Hepatocyte (in vitro differentiated cells): ENCODE measurements at regions not wholly inside any gene's neighbourhood (a gene's known extent, or its start where the extent isn't known, plus 50 kb on each side); places are given as distances from the start of the nearest gene placed in this dataset.

ENCODE experiments used
- DNase-seq: peaks from one replicate; pipeline ENCODE4 v3.0.0-alpha.2; 2016; ENCODE audit warnings: low spot score
- H2AFZ ChIP-seq: fragments of 200-600 bp; sonication (generic); 2 replicates; pipeline ENCODE4 v1.6.0; 2016; ENCODE audit warnings: antibody characterized with exemption, mild to moderate bottlenecking
- H3K27ac ChIP-seq: fragments of 200-600 bp; sonication (generic); 2 replicates; pipeline ENCODE4 v1.5.1; 2016; ENCODE audit warnings: mild to moderate bottlenecking
- H3K27me3 ChIP-seq: fragments of 200-600 bp; sonication (generic); 2 replicates; pipeline ENCODE4 v1.6.1; 2016
- H3K36me3 ChIP-seq: fragments of 200-600 bp; sonication (generic); replicated peaks from 2 replicates; pipeline ENCODE4 v1.5.1; 2016; ENCODE audit warnings: low read depth; ENCODE audit not compliant: insufficient read depth
- H3K4me1 ChIP-seq: fragments of 200-600 bp; sonication (generic); 2 replicates; pipeline ENCODE4 v1.5.1; 2016; ENCODE audit warnings: mild to moderate bottlenecking, moderate library complexity; ENCODE audit not compliant: insufficient read depth
- H3K4me2 ChIP-seq: fragments of 200-600 bp; sonication (generic); 2 replicates; pipeline ENCODE4 v1.6.0; 2016
- H3K4me3 ChIP-seq: fragments of 200-600 bp; sonication (generic); 2 replicates; pipeline ENCODE4 v1.5.1; 2016; ENCODE audit warnings: mild to moderate bottlenecking
- H3K79me2 ChIP-seq: fragments of 200-600 bp; sonication (generic); 2 replicates; pipeline ENCODE4 v1.6.0; 2017; ENCODE audit warnings: mild to moderate bottlenecking
- H3K9me2 ChIP-seq: fragments of 200-600 bp; sonication (generic); replicated peaks from 2 replicates; pipeline ENCODE4 v1.6.0; 2017; ENCODE audit warnings: mild to moderate bottlenecking; ENCODE audit not compliant: insufficient read depth
- H3K9me3 ChIP-seq: fragments of 200-600 bp; sonication (generic); 2 replicates; pipeline ENCODE4 v1.5.1; 2016; ENCODE audit warnings: low read depth, mild to moderate bottlenecking
- H4K20me1 ChIP-seq: fragments of 200-600 bp; sonication (generic); 2 replicates; pipeline ENCODE4 v1.6.0; 2016; ENCODE audit warnings: mild to moderate bottlenecking; ENCODE audit not compliant: insufficient read depth, poor library complexity, severe bottlenecking
- CTCF ChIP-seq: fragments of 200-600 bp; sonication (generic); IDR thresholded peaks from 2 replicates; pipeline ENCODE4 v1.5.1; 2016; ENCODE audit warnings: antibody characterized with exemption, mild to moderate bottlenecking; ENCODE audit not compliant: poor library complexity
- EZH2 ChIP-seq: fragments of 200-600 bp; sonication (generic); IDR thresholded peaks from 2 replicates; pipeline ENCODE4 v1.6.1; 2016; ENCODE audit warnings: antibody characterized with exemption, mild to moderate bottlenecking, borderline replicate concordance
- EZH2phosphoT487 ChIP-seq: fragments of 200-600 bp; sonication (generic); IDR thresholded peaks from one replicate; pipeline ENCODE4 v1.6.1; 2018; ENCODE audit warnings: antibody characterized with exemption, mild to moderate bottlenecking, low read depth, moderate library complexity; ENCODE audit not compliant: unreplicated experiment, severe bottlenecking
- WGBS: methylation state at CpG from one replicate; pipeline ENCODE4 v1.1.6; 2016; ENCODE audit warnings: low lambda C conversion rate; ENCODE audit errors: missing lambda C conversion rate; 5-methylcytosine and 5-hydroxymethylcytosine counted together

- Histone ChIP-seq H3K79me2 (no peaks in the 10 kb centered on the region), H4K20me1 (no peaks in the 10 kb centered on the region), H3K4me3 (no peak overlapping the region), H3K27me3 (no peaks in the 10 kb centered on the region), H3K27ac (no peak overlapping the region), H3K9me3 (no peaks in the 10 kb centered on the region), H3K4me1 (peaks cover 7% of the 10 kb centered on the region), H3K9me2 (no peaks in the 10 kb centered on the region), H3K36me3 (no peaks in the 10 kb centered on the region), H2AFZ (no peak overlapping the region), H3K4me2 (no peak overlapping the region)
- 98% methylated on average over 4 of the region's 4 CpGs for WGBS
- DNase-seq, result no peak
- no peak for TF ChIP-seq EZH2
- no peak for TF ChIP-seq CTCF
- TF ChIP-seq EZH2phosphoT487, result no peak
Observed at GRCh38 chr10:33463011-33463410, 128.5 kb upstream of the NRP1 start.

GRCh38 chr10:33461295-33461640 lies 126.8 kb upstream of the NRP1 start:
- Histone ChIP-seq H3K27ac (no peak overlapping the region), H3K36me3 (no peaks in the 10 kb centered on the region), H3K9me3 (no peaks in the 10 kb centered on the region), H2AFZ (no peak overlapping the region), H3K79me2 (no peaks in the 10 kb centered on the region), H3K27me3 (no peaks in the 10 kb centered on the region), H4K20me1 (no peaks in the 10 kb centered on the region), H3K4me2 (no peak overlapping the region), H3K4me1 (peaks cover 7% of the 10 kb centered on the region), H3K9me2 (no peaks in the 10 kb centered on the region), H3K4me3 (no peak overlapping the region)
- DNase-seq, result no peak
- TF ChIP-seq EZH2 (no peak), EZH2phosphoT487 (no peak), CTCF (no peak)
- WGBS, result 77% methylated on average over 2 of the region's 2 CpGs

GRCh38 chr10:33460505-33461294 lies 126.2 kb upstream of the NRP1 start:
- Histone ChIP-seq H3K4me3 (no peak overlapping the region), H4K20me1 (no peaks in the 10 kb centered on the region), H3K27ac (no peak overlapping the region), H3K4me2 (no peak overlapping the region), H3K9me2 (no peaks in the 10 kb centered on the region), H3K79me2 (no peaks in the 10 kb centered on the region), H3K36me3 (no peaks in the 10 kb centered on the region), H2AFZ (no peak overlapping the region), H3K9me3 (no peaks in the 10 kb centered on the region), H3K4me1 (peaks cover 7% of the 10 kb centered on the region), H3K27me3 (no peaks in the 10 kb centered on the region)
- peak; percentile 33 for DNase-seq
- TF ChIP-seq CTCF (no peak), EZH2 (no peak), EZH2phosphoT487 (no peak)
- 65% methylated on average over 5 of the region's 5 CpGs for WGBS

DNA sequence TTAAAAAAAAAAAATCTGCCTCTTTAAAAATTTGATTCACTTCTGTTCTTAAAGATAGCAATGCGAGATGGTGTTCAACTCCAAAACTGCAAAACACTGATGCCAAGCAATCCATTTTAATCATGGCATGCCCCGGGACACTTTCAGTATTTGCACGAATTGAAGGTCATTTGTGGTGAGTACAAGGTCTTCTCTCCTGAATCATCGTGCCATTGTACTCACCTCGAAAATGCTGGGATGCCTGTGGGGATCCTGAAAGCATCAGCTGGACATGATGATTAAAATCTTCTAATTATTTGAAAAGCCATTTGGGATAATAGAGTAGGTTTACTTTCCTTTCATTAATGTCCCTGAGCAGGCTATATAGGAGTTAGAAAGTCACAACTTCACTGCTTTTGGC lies 125.1 kb upstream of the NRP1 start:
- Histone ChIP-seq H3K4me1 (peaks cover 7% of the 10 kb centered on the region), H3K27me3 (no peaks in the 10 kb centered on the region), H3K27ac (no peak overlapping the region), H3K9me2 (no peaks in the 10 kb centered on the region), H3K4me3 (no peak overlapping the region), H4K20me1 (no peaks in the 10 kb centered on the region), H3K4me2 (no peak overlapping the region), H3K79me2 (no peaks in the 10 kb centered on the region), H2AFZ (no peak overlapping the region), H3K36me3 (no peaks in the 10 kb centered on the region), H3K9me3 (no peaks in the 10 kb centered on the region)
- no peak for DNase-seq
- TF ChIP-seq EZH2 (no peak), CTCF (no peak), EZH2phosphoT487 (no peak)
- WGBS, result 90% methylated on average over 5 of the region's 5 CpGs
